D721Med (cell line): ENCODE measurements at regions not wholly inside any gene's neighbourhood (a gene's known extent, or its start where the extent isn't known, plus 50 kb on each side); places are given as distances from the start of the nearest gene placed in this dataset.
A peak's percentile ranks its signal among the peaks of the same experiment; 100 is the strongest.
"Not testable (repeated sequence)": the region's sequence is repeated elsewhere in the genome, so short reads cannot be mapped to it uniquely, and the experiment has no call there.

Source experiments
- DNase-seq: peaks from one replicate; pipeline ENCODE4 v3.0.0; 2011; ENCODE audit warnings: low spot score; ENCODE audit not compliant: insufficient read length
- FAIRE-seq: peaks from 2 replicates; lab custom pipeline; 2011; peaks lifted over from hg19 to GRCh38; lab: Jason Lieb, UNC
- TF ChIP-seq, protein P1 (sequence below): IDR thresholded peaks from 2 replicates; pipeline ENCODE4 v1.5.1; 2012; ENCODE audit warnings: mild to moderate bottlenecking, control low read depth; ENCODE audit not compliant: insufficient read depth; ENCODE audit errors: missing control alignments

DNA sequence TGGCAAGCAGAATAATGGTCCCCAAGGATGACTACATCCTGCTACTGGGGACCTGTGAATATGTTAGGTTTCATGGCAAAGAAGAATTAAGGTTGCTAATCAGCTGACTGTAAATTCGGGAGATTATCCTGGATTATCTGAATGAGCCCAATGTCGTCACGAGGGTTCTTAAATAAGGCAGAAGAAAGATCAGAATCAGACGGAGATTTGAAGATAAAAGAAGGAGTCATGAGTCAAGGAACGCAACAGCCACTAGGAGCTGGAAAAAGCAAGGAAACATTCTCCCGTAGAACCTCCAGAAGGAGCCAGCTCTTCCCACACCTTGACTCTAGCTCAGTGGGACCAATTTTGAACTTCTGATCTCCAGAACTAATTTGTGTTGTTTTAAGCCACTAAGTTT, 82.9 kb upstream of the APBB1IP start:
- FAIRE-seq: peak; percentile 71
- TF ChIP-seq, protein P1, sequence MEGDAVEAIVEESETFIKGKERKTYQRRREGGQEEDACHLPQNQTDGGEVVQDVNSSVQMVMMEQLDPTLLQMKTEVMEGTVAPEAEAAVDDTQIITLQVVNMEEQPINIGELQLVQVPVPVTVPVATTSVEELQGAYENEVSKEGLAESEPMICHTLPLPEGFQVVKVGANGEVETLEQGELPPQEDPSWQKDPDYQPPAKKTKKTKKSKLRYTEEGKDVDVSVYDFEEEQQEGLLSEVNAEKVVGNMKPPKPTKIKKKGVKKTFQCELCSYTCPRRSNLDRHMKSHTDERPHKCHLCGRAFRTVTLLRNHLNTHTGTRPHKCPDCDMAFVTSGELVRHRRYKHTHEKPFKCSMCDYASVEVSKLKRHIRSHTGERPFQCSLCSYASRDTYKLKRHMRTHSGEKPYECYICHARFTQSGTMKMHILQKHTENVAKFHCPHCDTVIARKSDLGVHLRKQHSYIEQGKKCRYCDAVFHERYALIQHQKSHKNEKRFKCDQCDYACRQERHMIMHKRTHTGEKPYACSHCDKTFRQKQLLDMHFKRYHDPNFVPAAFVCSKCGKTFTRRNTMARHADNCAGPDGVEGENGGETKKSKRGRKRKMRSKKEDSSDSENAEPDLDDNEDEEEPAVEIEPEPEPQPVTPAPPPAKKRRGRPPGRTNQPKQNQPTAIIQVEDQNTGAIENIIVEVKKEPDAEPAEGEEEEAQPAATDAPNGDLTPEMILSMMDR: no peak
- no peak for DNase-seq

DNA sequence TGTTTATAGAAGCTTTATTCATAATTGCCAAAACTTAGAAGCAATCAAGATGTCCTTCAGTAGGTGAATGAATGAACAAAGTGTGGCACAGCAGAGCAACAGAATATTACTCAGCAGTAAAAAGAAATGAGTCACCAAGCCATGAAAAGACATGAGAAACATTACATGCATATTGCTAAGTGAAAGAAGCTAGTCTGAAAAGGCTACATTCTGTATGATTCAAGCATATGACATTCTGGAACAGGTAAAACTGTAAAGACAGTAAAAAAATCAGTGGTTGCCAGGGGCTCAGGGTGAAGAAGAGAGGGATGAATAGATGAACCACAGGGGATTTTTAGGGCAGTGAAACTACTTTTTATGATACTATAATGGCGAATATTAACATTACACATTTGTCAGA, 80.9 kb upstream of the APBB1IP start:
- TF ChIP-seq, protein P1: no peak
- DNase-seq: no peak
- FAIRE-seq: no peak

DNA sequence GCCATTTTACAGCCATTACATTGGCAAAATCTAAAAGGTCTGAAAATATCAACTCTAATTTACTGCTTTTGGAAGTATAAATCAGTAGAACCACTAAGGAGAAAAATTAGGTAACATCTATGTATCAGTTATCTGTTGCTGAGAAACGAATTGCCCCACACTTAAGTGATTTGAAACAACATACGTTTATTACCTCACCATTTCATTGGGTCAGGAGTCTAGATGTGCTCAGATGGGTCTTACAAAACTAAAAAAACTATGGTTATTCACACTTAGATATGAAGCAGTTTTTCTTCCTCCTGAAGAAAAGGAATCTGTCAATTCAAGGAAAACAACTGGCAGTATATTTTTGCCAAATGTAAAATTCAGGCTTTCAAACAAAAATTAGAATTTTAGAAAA, 80.1 kb upstream of the APBB1IP start:
- TF ChIP-seq, protein P1: no peak
- FAIRE-seq (no peak), DNase-seq (no peak)

DNA sequence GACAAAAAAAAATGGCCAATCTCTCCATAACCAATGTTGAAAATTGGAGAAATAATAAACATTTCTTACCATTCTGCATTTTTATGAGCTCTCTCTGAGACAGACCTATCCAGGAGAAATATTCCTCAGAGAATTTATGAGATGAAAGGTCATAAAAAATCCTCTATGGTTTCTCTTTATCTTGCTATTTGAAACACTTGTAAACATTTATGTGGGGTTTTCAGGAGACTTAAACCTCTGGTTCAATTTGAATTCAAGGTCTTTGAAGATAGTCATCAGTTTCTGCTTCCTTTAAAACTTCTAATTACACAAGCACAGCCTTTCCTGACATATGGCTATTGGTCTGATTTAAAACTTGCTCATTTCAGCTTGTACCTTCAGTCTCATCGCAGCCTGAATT, 78.5 kb upstream of the APBB1IP start:
- TF ChIP-seq, protein P1: no peak
- no peak for DNase-seq
- FAIRE-seq: no peak

DNA sequence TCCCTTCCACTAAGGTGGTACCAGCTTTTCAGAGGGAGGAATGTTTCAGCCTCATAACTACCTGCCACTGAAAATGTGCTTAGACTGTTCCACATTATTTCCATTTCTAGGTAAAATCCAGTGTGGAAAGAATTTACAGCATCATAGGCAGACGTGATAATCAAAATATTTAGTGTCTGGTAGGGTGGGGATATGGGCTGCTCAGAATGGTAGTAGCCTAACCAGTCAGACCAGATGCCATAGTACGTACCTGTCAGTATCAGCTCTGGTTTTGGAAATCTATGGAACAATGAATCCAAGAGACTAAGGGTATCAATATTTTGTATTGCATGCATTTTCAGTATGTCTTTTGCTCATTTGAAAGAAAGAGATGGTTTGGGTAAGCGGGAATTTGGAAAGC, 76.8 kb upstream of the APBB1IP start:
- TF ChIP-seq, protein P1: no peak
- no peak for FAIRE-seq
- DNase-seq: no peak

DNA sequence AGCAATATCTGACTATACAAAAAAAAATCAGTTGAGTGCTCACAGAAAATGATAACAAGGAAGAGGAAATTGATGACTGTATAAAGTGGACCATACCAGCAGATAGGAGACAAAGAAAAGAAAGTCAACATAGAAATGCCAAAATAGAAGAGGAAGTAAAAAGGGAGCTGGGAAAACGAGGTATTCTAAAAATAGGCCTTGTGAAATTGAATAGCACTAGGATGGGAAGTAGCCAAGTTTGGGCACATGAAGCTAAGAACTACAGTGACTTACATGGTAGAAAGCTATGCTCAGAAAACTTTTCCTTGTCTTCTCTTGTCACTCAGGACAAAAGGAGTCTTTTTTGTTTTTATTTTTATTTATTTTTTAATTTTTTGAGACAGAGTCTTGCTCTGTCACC, 76.2 kb upstream of the APBB1IP start:
- DNase-seq: no peak
- FAIRE-seq: no peak
- TF ChIP-seq, protein P1: no peak

DNA sequence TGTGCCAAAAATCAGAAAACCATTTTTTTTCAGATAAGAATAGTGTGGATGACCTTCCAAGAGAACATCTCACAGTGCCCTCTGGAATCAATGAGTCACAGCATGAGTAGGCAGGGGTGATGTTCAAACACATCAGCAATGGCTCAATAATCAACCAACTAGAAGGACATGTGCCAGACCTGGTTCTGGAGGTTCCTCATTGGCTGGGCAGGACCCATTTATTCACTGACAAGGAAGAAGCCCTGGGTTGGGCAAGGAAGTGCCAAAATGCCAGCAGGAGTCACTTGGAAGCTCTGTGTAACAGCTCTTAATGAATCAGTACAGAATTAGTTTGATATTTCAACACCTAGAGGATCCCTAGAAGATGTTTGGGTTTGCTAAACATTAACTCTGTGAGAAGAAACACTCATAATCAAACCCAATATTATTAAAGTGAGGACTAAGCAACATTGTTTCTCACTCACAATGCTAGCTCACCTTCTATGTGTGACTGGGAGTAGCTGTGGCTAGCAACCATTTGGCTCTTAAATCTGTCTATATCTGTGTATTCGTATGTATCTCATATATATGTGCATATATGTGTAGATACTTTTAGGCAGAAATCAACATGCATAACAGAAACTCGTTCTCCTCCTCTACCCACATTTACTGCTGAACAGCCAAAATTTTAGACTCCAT, 72.3 kb upstream of the APBB1IP start:
- FAIRE-seq (no peak), DNase-seq (no peak)
- TF ChIP-seq, protein P1: no peak

DNA sequence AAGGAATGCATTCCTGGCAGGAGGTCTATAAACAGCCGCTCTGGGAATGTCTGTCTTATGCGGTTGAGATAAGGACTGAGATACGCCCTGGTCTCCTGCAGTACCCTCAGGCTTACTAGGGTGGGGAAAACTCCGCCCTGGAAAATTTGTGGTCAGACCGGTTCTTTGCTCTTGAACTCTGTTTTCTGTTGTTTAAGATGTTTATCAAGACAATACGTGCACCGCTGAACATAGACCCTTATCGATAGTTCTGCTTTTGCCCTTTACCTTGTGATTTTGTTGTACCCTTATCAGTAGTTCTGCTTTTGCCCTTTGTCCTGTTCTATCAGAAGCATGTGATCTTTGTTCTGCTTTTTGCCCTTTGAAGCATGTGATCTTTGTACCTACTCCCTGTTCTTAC, 71.1 kb upstream of the APBB1IP start:
- not testable (repeated sequence) for DNase-seq, FAIRE-seq
